Astrocyte (in vitro differentiated cells and primary cell): ENCODE measurements at regions not wholly inside any gene's neighbourhood (a gene's known extent, or its start where the extent isn't known, plus 50 kb on each side); places are given as distances from the start of the nearest gene placed in this dataset.

Experiments used
- CTCF ChIP-seq: IDR thresholded peaks from 2 replicates; pipeline ENCODE4 v1.5.1; 2011; ENCODE audit warnings: low read depth, mild to moderate bottlenecking, inconsistent platforms, low read length, moderate library complexity; ENCODE audit not compliant: insufficient read depth
- EZH2 ChIP-seq: IDR thresholded peaks from 2 replicates; pipeline ENCODE4 v1.6.1; 2012; ENCODE audit warnings: mild to moderate bottlenecking, low read length, inconsistent platforms; ENCODE audit not compliant: insufficient read depth

GRCh38 chr14:95025941-95026340 lies 131.4 kb downstream of the DICER1 start:
- TF ChIP-seq EZH2 (no peak), CTCF (no peak)
